Activated CD4-positive, alpha-beta memory T cell treated with anti-CD3 and anti-CD28 coated beads, Interleukin-2, amount 10 ng/mL, durations not matched to agents 7 days and 5 days (primary cell): ENCODE measurements at regions not wholly inside any gene's neighbourhood (a gene's known extent, or its start where the extent isn't known, plus 50 kb on each side); places are given as distances from the start of the nearest gene placed in this dataset.

Source experiments
- CTCF ChIA-PET: fragments of 350-600 bp; sonication (Branson Sonifier 250); formaldehyde crosslinking; loops from one replicate; lab custom pipeline; 2021; ENCODE audit warnings: antibody characterized with exemption, inconsistent platforms; lab: Charles Lee
- POLR2A ChIA-PET: fragments of 350-600 bp; sonication (Branson Sonifier 250); formaldehyde crosslinking; loops from one replicate; lab custom pipeline; 2021; ENCODE audit warnings: antibody characterized with exemption; lab: Charles Lee
- DNase-seq: peaks from one replicate; pipeline ENCODE4 v3.0.0-alpha.2; 2020
- H3K27ac Mint-ChIP-seq: one replicate; pipeline ENCODE4 v1.8.0; 2021; ENCODE audit warnings: mild to moderate bottlenecking, mixed read lengths
- H3K27me3 Mint-ChIP-seq: one replicate; pipeline ENCODE4 v1.8.0; 2021; ENCODE audit warnings: mixed read lengths
- H3K36me3 Mint-ChIP-seq: one replicate; pipeline ENCODE4 v1.8.0; 2021; ENCODE audit warnings: low read depth, mixed read lengths
- H3K4me1 Mint-ChIP-seq: one replicate; pipeline ENCODE4 v1.8.0; 2021; ENCODE audit warnings: mixed read lengths
- H3K4me3 Mint-ChIP-seq: one replicate; pipeline ENCODE4 v1.8.0; 2021; ENCODE audit warnings: mild to moderate bottlenecking, mixed read lengths
- H3K9me3 Mint-ChIP-seq: one replicate; pipeline ENCODE4 v1.8.0; 2021; ENCODE audit warnings: mixed read lengths

DNA sequence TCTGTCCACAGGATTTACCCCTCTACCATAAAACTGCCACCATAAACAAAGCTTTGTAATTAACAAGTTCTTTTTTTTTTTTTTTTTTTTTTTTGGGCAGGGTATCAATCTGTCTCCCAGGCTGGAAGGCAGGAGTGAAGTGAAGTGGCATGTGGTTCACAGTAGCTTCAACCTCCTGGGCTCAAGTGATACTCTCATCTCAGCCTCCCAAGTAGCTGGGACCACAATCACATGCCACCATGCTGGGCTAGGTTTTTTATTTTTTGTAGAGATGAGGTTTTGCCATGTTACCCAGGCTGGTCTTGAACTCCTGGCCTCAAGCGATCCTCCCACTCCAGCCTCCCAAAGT, 61.1 kb upstream of the NUDT4 start:
- CTCF ChIA-PET: no interaction called here
- Mint-ChIP-seq H3K36me3 (no peaks in the 10 kb centered on the region), H3K4me1 (no peaks in the 10 kb centered on the region), H3K27me3 (no peaks in the 10 kb centered on the region), H3K27ac (no peak overlapping the region), H3K4me3 (no peak overlapping the region), H3K9me3 (no peaks in the 10 kb centered on the region)
- POLR2A ChIA-PET: no interaction called here
- DNase-seq: no peak

DNA sequence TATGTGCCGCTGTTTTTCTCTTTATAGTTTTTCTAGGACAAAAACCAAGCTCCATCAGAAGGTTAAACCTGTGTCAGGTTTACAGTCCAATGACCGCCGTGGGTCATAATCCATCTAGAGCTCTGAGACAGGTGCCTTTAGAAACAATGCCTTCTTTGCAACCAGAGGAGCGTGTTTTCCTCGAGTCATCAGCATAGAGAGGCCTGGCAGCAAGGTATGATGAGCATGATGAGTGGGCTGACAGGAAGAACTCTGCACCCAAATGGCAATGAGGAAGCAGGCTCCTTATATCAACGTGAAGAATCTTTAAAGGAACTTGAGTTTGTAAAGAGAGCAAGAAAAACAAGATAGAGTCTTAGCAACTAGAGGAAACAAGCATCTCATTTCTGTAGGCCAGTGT, 60.5 kb upstream of the NUDT4 start:
- no peaks in the 10 kb centered on the region for H3K9me3 Mint-ChIP-seq
- H3K4me3 Mint-ChIP-seq: no peak overlapping the region
- no peak for DNase-seq
- H3K36me3 Mint-ChIP-seq: no peaks in the 10 kb centered on the region
- CTCF ChIA-PET: no interaction called here
- H3K27me3 Mint-ChIP-seq: peaks cover 1% of the 10 kb centered on the region
- POLR2A ChIA-PET: no interaction called here
- H3K4me1 Mint-ChIP-seq: no peaks in the 10 kb centered on the region
- H3K27ac Mint-ChIP-seq: no peak overlapping the region

DNA sequence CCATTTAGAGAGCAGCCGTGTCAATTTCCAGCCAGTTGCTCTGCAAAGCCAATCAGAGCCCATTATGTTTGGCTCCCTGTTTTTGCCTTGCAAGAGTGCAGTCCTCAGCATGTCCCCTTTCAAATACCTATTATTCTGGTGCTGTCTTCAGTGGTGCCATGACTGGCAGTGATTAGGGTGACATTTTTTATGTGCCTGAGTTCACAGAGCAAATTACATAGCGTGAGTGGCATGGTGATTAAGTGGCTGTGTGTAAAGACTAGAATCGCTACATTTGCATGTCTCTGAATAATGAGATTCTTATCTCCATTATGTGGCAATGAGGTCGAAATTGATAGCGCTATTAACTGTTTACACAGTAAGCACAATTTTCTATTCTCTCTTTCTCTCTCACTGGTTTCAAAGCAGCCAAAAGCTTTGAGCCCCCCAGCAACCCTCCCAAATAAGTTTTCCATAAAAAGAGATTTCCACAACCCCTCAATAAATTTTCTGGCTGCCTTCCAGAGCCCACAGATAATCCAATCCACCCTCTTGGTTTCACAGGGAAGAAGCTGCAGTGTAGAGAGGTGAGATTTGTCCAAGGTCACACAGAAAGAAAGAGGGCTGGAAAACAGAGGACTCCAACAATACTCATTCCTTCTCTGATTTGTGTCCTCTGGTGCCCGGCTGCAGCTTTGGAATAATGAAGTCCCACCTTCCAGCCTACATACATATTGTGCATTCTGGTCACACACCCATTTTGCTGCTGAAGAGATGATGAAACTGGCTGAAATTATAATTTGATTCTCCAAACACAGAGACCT, 58.8 kb upstream of the NUDT4 start:
- DNase-seq: no peak
- H3K4me1 Mint-ChIP-seq: peaks cover 1% of the 10 kb centered on the region
- H3K9me3 Mint-ChIP-seq: no peaks in the 10 kb centered on the region
- POLR2A ChIA-PET: no interaction called here
- CTCF ChIA-PET: no interaction called here
- H3K27me3 Mint-ChIP-seq: peaks cover 1% of the 10 kb centered on the region
- no peaks in the 10 kb centered on the region for H3K36me3 Mint-ChIP-seq
- H3K4me3 Mint-ChIP-seq: no peak overlapping the region
- no peak overlapping the region for H3K27ac Mint-ChIP-seq

DNA sequence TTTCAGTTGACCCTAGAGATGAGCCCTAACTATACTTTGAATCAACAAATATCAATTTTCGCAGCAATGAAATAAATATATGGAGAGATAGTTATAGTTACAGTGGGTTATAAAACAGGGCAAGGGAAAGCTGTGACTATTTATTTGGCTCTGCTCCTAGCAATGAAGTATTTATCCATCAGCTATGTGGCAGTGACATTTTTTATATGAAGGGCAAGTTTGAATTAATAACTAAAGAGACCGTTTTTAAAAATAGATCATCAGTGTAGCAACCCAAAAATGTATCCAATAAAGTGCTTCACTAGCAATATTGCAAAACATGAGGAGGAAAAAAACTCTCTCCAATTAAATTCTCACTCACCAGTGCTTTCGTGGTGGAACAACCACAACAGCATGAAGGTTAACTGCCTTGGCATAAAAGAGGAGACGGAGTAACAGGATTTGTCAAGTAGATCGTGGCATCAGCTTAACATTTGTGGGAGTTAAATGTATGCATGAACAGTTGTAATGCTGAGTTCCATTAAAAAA, 58.1 kb upstream of the NUDT4 start:
- ChIA-PET POLR2A (no interaction called here), CTCF (no interaction called here)
- H3K9me3 Mint-ChIP-seq: no peaks in the 10 kb centered on the region
- no peaks in the 10 kb centered on the region for H3K36me3 Mint-ChIP-seq
- H3K27me3 Mint-ChIP-seq: peaks cover 1% of the 10 kb centered on the region
- no peak overlapping the region for H3K27ac Mint-ChIP-seq
- no peak for DNase-seq
- H3K4me1 Mint-ChIP-seq: peaks cover 2% of the 10 kb centered on the region
- H3K4me3 Mint-ChIP-seq: no peak overlapping the region

DNA sequence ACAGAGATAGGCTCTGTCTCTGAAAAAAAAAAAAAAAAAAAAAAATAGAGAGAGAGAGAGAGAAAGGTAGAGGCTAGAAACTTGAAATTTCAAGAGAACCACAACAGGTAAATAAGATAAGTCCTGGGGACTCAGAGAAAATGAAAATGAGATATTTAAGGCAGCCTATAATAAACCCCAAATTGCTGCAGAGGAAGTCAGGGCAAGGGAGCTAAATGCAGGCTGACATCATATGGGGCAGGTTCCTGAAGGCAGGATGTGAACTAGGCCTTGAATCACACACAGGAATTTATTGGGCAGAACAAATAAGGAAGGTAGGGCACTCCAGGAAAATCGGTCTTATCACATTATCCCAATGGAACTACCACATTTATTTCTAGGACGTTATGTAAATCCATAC, 54.9 kb upstream of the NUDT4 start:
- DNase-seq: no peak
- Mint-ChIP-seq H3K27ac (no peak overlapping the region), H3K4me1 (peaks cover 2% of the 10 kb centered on the region), H3K9me3 (no peaks in the 10 kb centered on the region), H3K36me3 (no peaks in the 10 kb centered on the region), H3K4me3 (no peak overlapping the region), H3K27me3 (peaks cover 1% of the 10 kb centered on the region)
- POLR2A ChIA-PET: no interaction called here
- CTCF ChIA-PET: interaction anchor here (1.0 kb wide), 1 partner anchor 9 kb away, joined by 3 read pairs; no protein-coding TSS in a partner anchor

DNA sequence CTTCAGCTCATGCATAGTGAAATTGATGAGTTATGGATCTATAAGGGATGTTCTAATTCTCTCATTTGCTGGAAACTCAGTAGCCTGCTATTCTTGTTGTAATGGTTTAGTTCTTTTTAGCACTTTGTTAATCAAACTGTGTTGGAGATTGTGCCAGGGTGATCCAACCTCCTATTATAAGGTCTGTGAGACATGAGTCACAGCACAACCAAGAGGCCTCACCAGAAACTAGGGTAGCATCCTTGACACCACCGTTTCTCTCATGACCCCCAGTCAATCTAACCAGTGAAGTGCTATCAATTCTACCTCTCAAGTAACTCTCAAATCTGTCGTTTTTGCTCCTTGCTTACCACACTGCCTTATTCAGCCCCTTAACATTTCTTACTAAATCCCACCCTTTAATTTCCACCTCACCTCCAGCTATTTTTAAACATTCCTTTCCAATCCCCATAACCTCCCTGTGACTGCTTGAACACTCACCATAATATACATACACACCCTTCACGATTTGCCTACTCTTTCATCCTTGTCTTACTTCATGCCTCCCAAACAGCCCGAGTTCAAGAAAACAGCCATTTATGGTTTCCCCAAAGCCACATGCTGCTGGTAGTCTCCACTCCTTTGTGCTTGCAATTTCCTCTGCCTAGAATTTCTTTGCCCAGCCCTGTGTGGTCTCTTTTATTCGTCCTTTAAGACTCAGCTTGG, 53.9 kb upstream of the NUDT4 start:
- POLR2A ChIA-PET: no interaction called here
- no peak overlapping the region for H3K27ac Mint-ChIP-seq
- H3K9me3 Mint-ChIP-seq: no peaks in the 10 kb centered on the region
- H3K4me3 Mint-ChIP-seq: no peak overlapping the region
- no peak for DNase-seq
- H3K27me3 Mint-ChIP-seq: peaks cover 1% of the 10 kb centered on the region
- peaks cover 2% of the 10 kb centered on the region for H3K4me1 Mint-ChIP-seq
- CTCF ChIA-PET: interaction anchor here (0.6 kb wide), 1 partner anchor 269 kb away, joined by 3 read pairs; no protein-coding TSS in a partner anchor
- no peaks in the 10 kb centered on the region for H3K36me3 Mint-ChIP-seq

DNA sequence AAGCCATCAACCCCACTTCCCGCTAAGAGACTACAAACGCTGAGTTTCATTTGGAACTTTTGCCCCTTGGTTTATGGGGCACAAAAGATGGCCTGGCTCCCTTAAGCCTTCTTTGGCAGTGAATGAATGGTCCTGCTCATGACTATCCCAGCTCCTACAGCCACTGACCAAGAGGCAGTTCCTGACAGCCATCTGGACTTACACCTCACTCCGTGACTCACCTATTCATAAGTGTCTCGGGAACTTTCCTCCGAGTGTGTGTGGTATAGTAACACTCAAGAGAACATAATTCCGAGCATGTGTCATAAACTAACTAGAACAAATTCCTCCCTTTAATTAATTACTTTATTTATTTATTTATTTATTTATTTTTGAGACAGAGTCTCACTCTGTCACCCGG, 51.9 kb upstream of the NUDT4 start:
- no peaks in the 10 kb centered on the region for H3K36me3 Mint-ChIP-seq
- peaks cover 1% of the 10 kb centered on the region for H3K27me3 Mint-ChIP-seq
- no peaks in the 10 kb centered on the region for H3K9me3 Mint-ChIP-seq
- CTCF ChIA-PET: no interaction called here
- no peak for DNase-seq
- H3K27ac Mint-ChIP-seq: no peak overlapping the region
- POLR2A ChIA-PET: no interaction called here
- peaks cover 2% of the 10 kb centered on the region for H3K4me1 Mint-ChIP-seq
- no peak overlapping the region for H3K4me3 Mint-ChIP-seq
